Activated B cell treated with CpG ODN at 0.5 μM for 24 hours (primary cell): ENCODE measurements at regions not wholly inside any gene's neighbourhood (a gene's known extent, or its start where the extent isn't known, plus 50 kb on each side); places are given as distances from the start of the nearest gene placed in this dataset.

Source experiments
- ATAC-seq: fragments of 200-7000 bp; cut with Tn5 transposase; one replicate; pipeline ENCODE4 v1.10.0; 2021; ENCODE audit warnings: low read depth, mild to moderate bottlenecking, moderate library complexity
- CTCF ChIA-PET: fragments of 350-600 bp; sonication (Branson Sonifier 250); formaldehyde crosslinking; loops from one replicate; lab custom pipeline; 2021; ENCODE audit warnings: antibody characterized with exemption; lab: Charles Lee
- POLR2A ChIA-PET: fragments of 350-600 bp; sonication (Branson Sonifier 250); formaldehyde crosslinking; loops from one replicate; lab custom pipeline; 2021; ENCODE audit warnings: antibody characterized with exemption; lab: Charles Lee
- DNase-seq: peaks from one replicate; pipeline ENCODE4 v3.0.0; 2022
- H3K27ac Mint-ChIP-seq: one replicate; pipeline ENCODE4 v1.8.0; 2020; ENCODE audit warnings: mixed read lengths
- H3K27me3 Mint-ChIP-seq: one replicate; pipeline ENCODE4 v1.8.0; 2021; ENCODE audit warnings: mixed read lengths
- H3K36me3 Mint-ChIP-seq: one replicate; pipeline ENCODE4 v1.8.0; 2021; ENCODE audit warnings: low read depth, mixed read lengths
- H3K4me1 Mint-ChIP-seq: one replicate; pipeline ENCODE4 v1.8.0; 2021; ENCODE audit warnings: mixed read lengths
- H3K4me3 Mint-ChIP-seq: one replicate; pipeline ENCODE4 v1.8.0; 2020; ENCODE audit warnings: mild to moderate bottlenecking, mixed read lengths
- H3K9me3 Mint-ChIP-seq: one replicate; pipeline ENCODE4 v1.8.0; 2020; ENCODE audit warnings: mixed read lengths
- CTCF ChIP-seq: fragments of 200-600 bp; IDR thresholded peaks from one replicate; pipeline ENCODE4 v1.8.0; 2022; ENCODE audit warnings: antibody characterized with exemption, mild to moderate bottlenecking
- intact Hi-C: fragments of 100-400 bp; cut with micrococcal nuclease; formaldehyde crosslinking; loops from one replicate; pipeline ENCODE4 v1.15.1; 2024

- no peak overlapping the region for H3K4me3 Mint-ChIP-seq
- TF ChIP-seq CTCF = no peak
- POLR2A ChIA-PET = no interaction called here
- no peaks in the 10 kb centered on the region for H3K36me3 Mint-ChIP-seq
- intact Hi-C loops = no loop called here
- no peaks in the 10 kb centered on the region for H3K9me3 Mint-ChIP-seq
- no peak for ATAC-seq
- no peaks in the 10 kb centered on the region for H3K27me3 Mint-ChIP-seq
- DNase-seq = no peak
- peaks cover 5% of the 10 kb centered on the region for H3K4me1 Mint-ChIP-seq
- CTCF ChIA-PET = no interaction called here
- no peak overlapping the region for H3K27ac Mint-ChIP-seq
These were observed 116.1 kb downstream of the SPCS3 start for GRCh38 chr4:176435901-176436292.

DNA sequence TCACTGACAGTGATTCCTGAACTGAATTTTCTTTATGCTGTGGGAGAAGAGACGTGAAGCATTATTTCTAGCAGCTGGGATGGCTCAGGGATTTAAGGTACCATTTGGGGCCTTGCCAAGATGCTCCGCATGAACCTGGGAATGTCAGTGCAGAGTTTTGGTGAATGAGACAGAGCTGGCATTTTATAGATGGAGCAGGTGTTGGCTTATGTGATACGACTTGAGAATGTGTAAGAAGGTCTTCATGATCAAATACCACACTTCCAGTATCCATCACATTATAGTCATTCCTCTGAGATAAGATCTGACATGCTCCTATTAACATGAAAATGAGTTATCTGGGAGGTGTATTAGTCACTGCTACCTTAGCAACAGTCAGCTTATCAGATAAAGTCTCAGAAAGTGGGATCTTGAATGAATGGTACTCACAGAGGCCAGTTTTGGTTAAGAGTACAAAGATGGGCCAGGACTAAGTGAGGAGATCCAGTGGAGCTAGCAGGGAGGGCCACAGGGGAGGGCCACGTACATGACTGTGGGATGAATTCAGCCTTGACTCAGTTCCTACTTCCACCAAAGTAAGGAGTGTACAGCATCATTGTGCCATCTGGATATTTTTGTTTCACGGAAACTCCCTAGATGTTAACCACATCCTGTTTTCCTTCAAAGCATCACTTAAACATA, 116.7 kb downstream of the SPCS3 start:
- H3K27ac Mint-ChIP-seq = no peak overlapping the region
- no peak overlapping the region for H3K4me3 Mint-ChIP-seq
- no peaks in the 10 kb centered on the region for H3K9me3 Mint-ChIP-seq
- no peak for ATAC-seq
- ChIA-PET CTCF (no interaction called here), POLR2A (no interaction called here)
- TF ChIP-seq CTCF = no peak
- intact Hi-C loops = no loop called here
- no peak for DNase-seq
- peaks cover 5% of the 10 kb centered on the region for H3K4me1 Mint-ChIP-seq
- no peaks in the 10 kb centered on the region for H3K36me3 Mint-ChIP-seq
- no peaks in the 10 kb centered on the region for H3K27me3 Mint-ChIP-seq

DNA sequence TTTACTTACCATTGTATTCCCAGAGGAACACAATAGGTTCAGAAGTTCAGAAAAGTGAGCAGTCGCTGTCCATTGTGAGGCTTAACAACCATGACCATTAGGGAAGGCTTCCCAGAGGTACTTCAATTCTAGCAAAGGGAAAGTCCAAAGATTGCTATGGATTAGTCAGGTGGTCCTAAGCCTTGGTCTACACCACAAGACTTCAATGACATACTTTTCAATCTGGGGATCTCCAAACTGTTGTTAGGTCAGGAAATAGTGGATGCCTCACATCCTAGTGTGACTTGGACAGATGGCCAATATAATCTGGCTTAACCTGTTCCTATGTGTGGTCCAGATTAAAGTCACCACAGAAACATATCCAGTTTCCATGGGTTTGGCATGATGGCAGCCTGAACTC, 118.0 kb downstream of the SPCS3 start:
- ATAC-seq = no peak
- POLR2A ChIA-PET = no interaction called here
- H3K27ac Mint-ChIP-seq = no peak overlapping the region

GRCh38 chr4:176438401-176438800, 118.6 kb downstream of the SPCS3 start:
- no peaks in the 10 kb centered on the region for H3K36me3 Mint-ChIP-seq
- no peak overlapping the region for H3K4me3 Mint-ChIP-seq
- POLR2A ChIA-PET = no interaction called here
- DNase-seq = no peak
- CTCF ChIA-PET = no interaction called here
- no peaks in the 10 kb centered on the region for H3K27me3 Mint-ChIP-seq
- peaks cover 5% of the 10 kb centered on the region for H3K4me1 Mint-ChIP-seq
- intact Hi-C loops = no loop called here
- ATAC-seq = no peak
- TF ChIP-seq CTCF = no peak
- H3K9me3 Mint-ChIP-seq = no peaks in the 10 kb centered on the region
- H3K27ac Mint-ChIP-seq = no peak overlapping the region

More for the DNA sequence above, 118.0 kb downstream of the SPCS3 start:
- no peak for DNase-seq
- Mint-ChIP-seq H3K36me3 (no peaks in the 10 kb centered on the region), H3K9me3 (no peaks in the 10 kb centered on the region), H3K27me3 (no peaks in the 10 kb centered on the region), H3K4me1 (peaks cover 5% of the 10 kb centered on the region), H3K4me3 (no peak overlapping the region)
- CTCF ChIA-PET = no interaction called here
- intact Hi-C loops = no loop called here
- TF ChIP-seq CTCF = no peak

DNA sequence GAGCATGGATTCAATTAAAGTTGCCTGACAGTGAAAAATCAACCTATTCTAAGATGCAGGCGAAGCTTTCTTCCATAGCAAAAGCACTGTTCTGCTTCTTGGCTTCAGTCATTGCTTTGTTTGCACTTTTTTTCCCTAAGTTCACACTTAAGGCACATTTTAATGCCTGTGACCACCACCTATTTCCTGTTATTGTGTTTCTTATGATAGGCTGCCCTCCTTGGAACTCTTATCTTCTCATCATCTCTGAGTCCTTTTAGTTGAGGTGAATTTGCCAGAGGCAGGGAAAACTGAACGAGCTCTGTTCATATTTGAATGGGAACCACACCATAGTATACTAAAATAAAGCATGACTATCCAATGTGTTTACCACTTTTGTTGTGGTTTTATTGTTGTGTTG, 119.8 kb downstream of the SPCS3 start:
- no peak for DNase-seq
- Mint-ChIP-seq H3K27me3 (no peaks in the 10 kb centered on the region), H3K4me1 (peaks cover 5% of the 10 kb centered on the region), H3K36me3 (no peaks in the 10 kb centered on the region), H3K9me3 (no peaks in the 10 kb centered on the region), H3K4me3 (no peak overlapping the region), H3K27ac (no peak overlapping the region)
- no peak for ATAC-seq
- intact Hi-C loops = no loop called here
- no peak for TF ChIP-seq CTCF
- POLR2A ChIA-PET = no interaction called here
- CTCF ChIA-PET = no interaction called here
